ENCODE measurements at regions not wholly inside any gene's neighbourhood (a gene's known extent, or its start where the extent isn't known, plus 50 kb on each side); places are given as distances from the start of the nearest gene placed in this dataset.

- no peak overlapping the region for H3K4me3 ChIP-seq (ENCODE audit: low read depth, low read length)
- no peaks in the 10 kb centered on the region for H3K27me3 ChIP-seq (replicated peaks)
- in situ Hi-C loops (cut with HindIII; ENCODE audit: low pct_ligation_motif_present, low sequenced_read_pairs): no loop called here
- no peak for DNase-seq
- H3K36me3 ChIP-seq (replicated peaks): no peaks in the 10 kb centered on the region
- no peak for TF ChIP-seq CTCF (IDR thresholded peaks at IDR 0.05; ENCODE audit: low read depth, low read length, missing control alignments)
- no peak overlapping the region for H3K27ac ChIP-seq
Measured at GRCh38 chr3:83632526-83632925, 1326.3 kb upstream of the CADM2 start.

- DNase-seq: no peak
- Histone ChIP-seq H3K36me3 (replicated peaks) (no peaks in the 10 kb centered on the region), H3K27ac (no peak overlapping the region), H3K4me3 (ENCODE audit: low read depth, low read length) (no peak overlapping the region), H3K27me3 (replicated peaks) (no peaks in the 10 kb centered on the region)
- TF ChIP-seq CTCF (IDR thresholded peaks at IDR 0.05; ENCODE audit: low read depth, low read length, missing control alignments): no peak
- in situ Hi-C loops (cut with HindIII; ENCODE audit: low pct_ligation_motif_present, low sequenced_read_pairs): no loop called here
Measured at GRCh38 chr3:83633758-83634157, 1325.0 kb upstream of the CADM2 start.

GRCh38 chr3:83649692-83650091 lies 1309.1 kb upstream of the CADM2 start:
- DNase-seq: no peak
- Histone ChIP-seq H3K36me3 (replicated peaks) (no peaks in the 10 kb centered on the region), H3K27me3 (replicated peaks) (no peaks in the 10 kb centered on the region), H3K27ac (no peak overlapping the region), H3K4me3 (ENCODE audit: low read depth, low read length) (no peak overlapping the region)
- in situ Hi-C loops (cut with HindIII; ENCODE audit: low pct_ligation_motif_present, low sequenced_read_pairs): no loop called here
- no peak for TF ChIP-seq CTCF (IDR thresholded peaks at IDR 0.05; ENCODE audit: low read depth, low read length, missing control alignments)

- Histone ChIP-seq H3K27me3 (replicated peaks) (no peaks in the 10 kb centered on the region), H3K27ac (no peak overlapping the region), H3K4me3 (ENCODE audit: low read depth, low read length) (no peak overlapping the region), H3K36me3 (replicated peaks) (no peaks in the 10 kb centered on the region)
- no peak for TF ChIP-seq CTCF (IDR thresholded peaks at IDR 0.05; ENCODE audit: low read depth, low read length, missing control alignments)
- in situ Hi-C loops (cut with HindIII; ENCODE audit: low pct_ligation_motif_present, low sequenced_read_pairs): no loop called here
- DNase-seq: no peak
Measured at GRCh38 chr3:83655083-83655482, 1303.7 kb upstream of the CADM2 start.

- no peak for DNase-seq
- TF ChIP-seq CTCF (IDR thresholded peaks at IDR 0.05; ENCODE audit: low read depth, low read length, missing control alignments): no peak
- in situ Hi-C loops (cut with HindIII; ENCODE audit: low pct_ligation_motif_present, low sequenced_read_pairs): no loop called here
- H3K27ac ChIP-seq: no peak overlapping the region
- H3K36me3 ChIP-seq (replicated peaks): no peaks in the 10 kb centered on the region
- no peaks in the 10 kb centered on the region for H3K27me3 ChIP-seq (replicated peaks)
- H3K4me3 ChIP-seq (ENCODE audit: low read depth, low read length): no peak overlapping the region
Measured at GRCh38 chr3:83662381-83662960, 1296.3 kb upstream of the CADM2 start.

GRCh38 chr3:83670416-83670815 lies 1288.4 kb upstream of the CADM2 start:
- in situ Hi-C loops (cut with HindIII; ENCODE audit: low pct_ligation_motif_present, low sequenced_read_pairs): no loop called here
- H3K27ac ChIP-seq: no peak overlapping the region
- H3K27me3 ChIP-seq (replicated peaks): no peaks in the 10 kb centered on the region
- no peak for DNase-seq
- H3K4me3 ChIP-seq (ENCODE audit: low read depth, low read length): no peak overlapping the region
- no peaks in the 10 kb centered on the region for H3K36me3 ChIP-seq (replicated peaks)
- no peak for TF ChIP-seq CTCF (IDR thresholded peaks at IDR 0.05; ENCODE audit: low read depth, low read length, missing control alignments)

Data from brain microvascular endothelial cell (primary cell).